ENCODE measurements at regions not wholly inside any gene's neighbourhood (a gene's known extent, or its start where the extent isn't known, plus 50 kb on each side); places are given as distances from the start of the nearest gene placed in this dataset.
"Not testable (repeated sequence)": the region's sequence is repeated elsewhere in the genome, so short reads cannot be mapped to it uniquely, and the experiment has no call there.

DNA sequence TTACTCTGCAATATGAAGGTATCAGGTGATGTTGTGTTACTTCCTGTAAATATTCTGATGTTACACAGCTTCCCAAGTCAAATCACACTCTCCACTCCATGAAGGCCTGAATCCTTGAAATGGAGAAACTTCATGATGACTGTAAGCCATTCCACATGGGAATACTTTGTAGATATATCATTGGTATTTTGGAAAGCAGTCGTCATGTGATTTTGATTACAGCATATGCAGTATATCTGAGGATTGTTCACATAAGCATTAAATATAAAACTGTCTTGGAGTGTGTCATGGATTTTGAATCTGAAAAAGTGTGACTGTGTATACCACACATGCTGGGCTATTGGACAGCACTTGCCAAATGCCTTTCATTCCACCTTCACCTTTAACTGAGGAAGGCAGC lies 118.3 kb upstream of the EXOC2 start:
- H3K4me3 ChIP-seq (ENCODE audit: control insufficient read depth, low read depth, low read length): no peak overlapping the region
- TF ChIP-seq, protein P1, sequence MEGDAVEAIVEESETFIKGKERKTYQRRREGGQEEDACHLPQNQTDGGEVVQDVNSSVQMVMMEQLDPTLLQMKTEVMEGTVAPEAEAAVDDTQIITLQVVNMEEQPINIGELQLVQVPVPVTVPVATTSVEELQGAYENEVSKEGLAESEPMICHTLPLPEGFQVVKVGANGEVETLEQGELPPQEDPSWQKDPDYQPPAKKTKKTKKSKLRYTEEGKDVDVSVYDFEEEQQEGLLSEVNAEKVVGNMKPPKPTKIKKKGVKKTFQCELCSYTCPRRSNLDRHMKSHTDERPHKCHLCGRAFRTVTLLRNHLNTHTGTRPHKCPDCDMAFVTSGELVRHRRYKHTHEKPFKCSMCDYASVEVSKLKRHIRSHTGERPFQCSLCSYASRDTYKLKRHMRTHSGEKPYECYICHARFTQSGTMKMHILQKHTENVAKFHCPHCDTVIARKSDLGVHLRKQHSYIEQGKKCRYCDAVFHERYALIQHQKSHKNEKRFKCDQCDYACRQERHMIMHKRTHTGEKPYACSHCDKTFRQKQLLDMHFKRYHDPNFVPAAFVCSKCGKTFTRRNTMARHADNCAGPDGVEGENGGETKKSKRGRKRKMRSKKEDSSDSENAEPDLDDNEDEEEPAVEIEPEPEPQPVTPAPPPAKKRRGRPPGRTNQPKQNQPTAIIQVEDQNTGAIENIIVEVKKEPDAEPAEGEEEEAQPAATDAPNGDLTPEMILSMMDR (IDR thresholded peaks at IDR 0.05; ENCODE audit: control insufficient read depth, insufficient read depth, low read depth, low read length, missing control alignments): no peak
- DNase-seq (ENCODE audit: low read depth): no peak

- TF ChIP-seq, protein P1 (IDR thresholded peaks at IDR 0.05; ENCODE audit: control insufficient read depth, insufficient read depth, low read depth, low read length, missing control alignments): no peak
Measured at GRCh38 chr6:804771-805170, 111.8 kb upstream of the EXOC2 start.

DNA sequence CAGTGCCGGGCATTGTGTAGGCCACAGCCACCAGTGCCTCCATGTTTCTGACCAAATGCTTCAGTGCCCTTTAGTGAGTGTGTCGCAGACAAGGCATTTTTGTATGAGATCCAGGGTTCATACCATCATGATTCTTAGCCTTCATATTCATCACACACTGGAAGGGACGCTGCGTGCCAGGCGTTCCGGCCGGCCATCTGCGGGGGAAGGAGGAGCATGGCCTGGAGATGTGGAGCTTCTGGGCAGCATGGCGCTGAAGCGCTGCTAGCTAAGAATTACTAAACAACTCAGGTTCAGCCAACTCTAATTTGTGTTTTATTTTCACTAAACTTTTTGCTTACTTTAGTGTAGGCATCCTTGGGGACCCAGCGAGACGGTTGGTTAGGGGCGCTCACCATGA lies 111.4 kb upstream of the EXOC2 start:
- DNase-seq (ENCODE audit: low read depth): no peak
- TF ChIP-seq, protein P1 (IDR thresholded peaks at IDR 0.05; ENCODE audit: control insufficient read depth, insufficient read depth, low read depth, low read length, missing control alignments): no peak

More at GRCh38 chr6:804771-805170, 111.8 kb upstream of the EXOC2 start:
- H3K4me3 ChIP-seq (ENCODE audit: control insufficient read depth, low read depth, low read length): no peak overlapping the region
- DNase-seq (ENCODE audit: low read depth): no peak

GRCh38 chr6:803191-803977 lies 110.4 kb upstream of the EXOC2 start:
- no peak overlapping the region for H3K4me3 ChIP-seq (ENCODE audit: control insufficient read depth, low read depth, low read length)
- DNase-seq (ENCODE audit: low read depth): no peak
- TF ChIP-seq, protein P1 (IDR thresholded peaks at IDR 0.05; ENCODE audit: control insufficient read depth, insufficient read depth, low read depth, low read length, missing control alignments): no peak

More for the DNA sequence above, 111.4 kb upstream of the EXOC2 start:
- no peak overlapping the region for H3K4me3 ChIP-seq (ENCODE audit: control insufficient read depth, low read depth, low read length)

- DNase-seq (ENCODE audit: low read depth): no peak
- TF ChIP-seq, protein P1 (IDR thresholded peaks at IDR 0.05; ENCODE audit: control insufficient read depth, insufficient read depth, low read depth, low read length, missing control alignments): no peak
- no peak overlapping the region for H3K4me3 ChIP-seq (ENCODE audit: control insufficient read depth, low read depth, low read length)
Measured at GRCh38 chr6:802701-803100, 109.8 kb upstream of the EXOC2 start.

DNA sequence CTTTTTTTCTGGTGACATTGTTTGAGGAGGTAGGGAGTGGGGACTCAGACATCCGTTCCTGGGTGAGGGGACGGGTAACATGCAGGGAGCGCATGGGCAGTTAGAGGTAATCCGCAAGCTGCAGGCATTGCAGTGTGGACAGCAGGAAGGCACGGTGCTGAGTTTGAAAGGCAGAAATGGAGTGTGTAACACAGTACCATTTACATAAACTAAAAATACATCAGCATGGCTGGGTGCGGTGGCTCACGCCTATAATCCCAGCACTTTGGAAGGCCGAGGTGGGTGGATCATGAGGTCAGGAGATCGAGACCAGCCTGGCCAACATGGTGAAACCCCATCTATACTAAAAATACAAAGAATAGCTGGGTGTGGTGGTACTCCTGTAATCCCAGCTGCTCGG lies 109.3 kb upstream of the EXOC2 start:
- not testable (repeated sequence) for DNase-seq (ENCODE audit: low read depth); H3K4me3 ChIP-seq (ENCODE audit: control insufficient read depth, low read depth, low read length)

GRCh38 chr6:799769-800168 lies 106.8 kb upstream of the EXOC2 start:
- TF ChIP-seq, protein P1 (IDR thresholded peaks at IDR 0.05; ENCODE audit: control insufficient read depth, insufficient read depth, low read depth, low read length, missing control alignments): no peak

More at GRCh38 chr6:799769-800168, 106.8 kb upstream of the EXOC2 start:
- no peak for DNase-seq (ENCODE audit: low read depth)
- no peak overlapping the region for H3K4me3 ChIP-seq (ENCODE audit: control insufficient read depth, low read depth, low read length)
